ENCODE measurements at regions not wholly inside any gene's neighbourhood (a gene's known extent, or its start where the extent isn't known, plus 50 kb on each side); places are given as distances from the start of the nearest gene placed in this dataset.

GRCh38 chr14:94952097-94952496 lies 182.2 kb upstream of the GSC start:
- DNase-seq: no peak

GRCh38 chr14:94946244-94946643 lies 176.3 kb upstream of the GSC start:
- no peak for DNase-seq

- no peak for DNase-seq
Observed at GRCh38 chr14:94945615-94946014, 175.7 kb upstream of the GSC start.

- DNase-seq: no peak
Observed at GRCh38 chr14:94944636-94945258, 174.8 kb upstream of the GSC start.

GRCh38 chr14:94942601-94943000 lies 172.7 kb upstream of the GSC start:
- DNase-seq: no peak

- DNase-seq: no peak
Observed at GRCh38 chr14:94941311-94941710, 171.4 kb upstream of the GSC start.

- no peak for DNase-seq
Observed at GRCh38 chr14:94940263-94940993, 170.5 kb upstream of the GSC start.

GRCh38 chr14:94938016-94938415 lies 168.1 kb upstream of the GSC start:
- no peak for DNase-seq

GRCh38 chr14:94936901-94937685 lies 167.2 kb upstream of the GSC start:
- peak; percentile 5 for DNase-seq

- DNase-seq: peak; percentile 91
Observed at GRCh38 chr14:94936401-94936892, 166.5 kb upstream of the GSC start.

- no peak for DNase-seq
Observed at GRCh38 chr14:94935706-94936300, 165.9 kb upstream of the GSC start.

GRCh38 chr14:94934276-94934810 lies 164.4 kb upstream of the GSC start:
- no peak for DNase-seq

GRCh38 chr14:94933486-94933885 lies 163.6 kb upstream of the GSC start:
- DNase-seq: no peak

- DNase-seq: no peak
Observed at GRCh38 chr14:94932589-94932988, 162.7 kb upstream of the GSC start.

- DNase-seq: no peak
Observed at GRCh38 chr14:94930690-94931089, 160.8 kb upstream of the GSC start.

- no peak for DNase-seq
Observed at GRCh38 chr14:94929354-94929753, 159.4 kb upstream of the GSC start.

GRCh38 chr14:94926176-94926575 lies 156.3 kb upstream of the GSC start:
- DNase-seq: no peak

- no peak for DNase-seq
Observed at GRCh38 chr14:94925416-94926173, 155.7 kb upstream of the GSC start.

GRCh38 chr14:94924189-94924588 lies 154.3 kb upstream of the GSC start:
- DNase-seq: no peak

- no peak for DNase-seq
Observed at GRCh38 chr14:94923786-94924185, 153.9 kb upstream of the GSC start.

GRCh38 chr14:94922595-94923239 lies 152.8 kb upstream of the GSC start:
- DNase-seq: no peak
